Suprapubic skin (tissue), 4 donors: ENCODE measurements at regions not wholly inside any gene's neighbourhood (a gene's known extent, or its start where the extent isn't known, plus 50 kb on each side); places are given as distances from the start of the nearest gene placed in this dataset.

Source experiments
- DNase-seq, 2 donors: peaks; one replicate each; pipeline ENCODE4 v3.0.0-alpha.2; 2019; ENCODE audit warnings: low spot score in 2 of 2
- H3K27ac ChIP-seq: fragments of 200-600 bp; sonication (generic); one replicate; pipeline ENCODE4 v1.5.1; 2019
- H3K27me3 ChIP-seq: fragments of 200-600 bp; sonication (generic); one replicate; pipeline ENCODE4 v1.5.1; 2019
- H3K36me3 ChIP-seq: fragments of 200-600 bp; sonication (generic); one replicate; pipeline ENCODE4 v1.5.1; 2019
- H3K4me1 ChIP-seq: fragments of 200-600 bp; sonication (generic); one replicate; pipeline ENCODE4 v1.5.1; 2019
- H3K4me3 ChIP-seq: fragments of 200-600 bp; sonication (generic); one replicate; pipeline ENCODE4 v1.5.1; 2019; ENCODE audit warnings: mild to moderate bottlenecking
- H3K9me3 ChIP-seq: fragments of 200-600 bp; sonication (generic); one replicate; pipeline ENCODE4 v1.5.1; 2019
- EP300 ChIP-seq: sonication (generic); formaldehyde crosslinking; IDR thresholded peaks from one replicate; pipeline ENCODE4 v1.6.1; 2017; ENCODE audit warnings: antibody characterized with exemption
- POLR2A ChIP-seq, 2 donors: fragments of 450-650 bp; IDR thresholded peaks; one replicate each; pipeline ENCODE4 v1.6.1; 2017; ENCODE audit warnings: antibody characterized with exemption in 2 of 2, mild to moderate bottlenecking in 2 of 2, moderate library complexity in 2 of 2
- POLR2AphosphoS5 ChIP-seq, 3 donors: sonication (generic); formaldehyde crosslinking; IDR thresholded peaks; one replicate each; pipeline ENCODE4 v1.6.1; 2017; ENCODE audit warnings: antibody characterized with exemption in 3 of 3
- WGBS: methylation state at CpG from one replicate; pipeline ENCODE4 v1.1.5; 2018; 5-methylcytosine and 5-hydroxymethylcytosine counted together
- TF ChIP-seq, protein P1 (sequence below), 2 donors: fragments of 200-600 bp in 1 of 2; fragments of 450-650 bp in 1 of 2; sonication (generic) in 1 of 2; IDR thresholded peaks; one replicate each; pipeline ENCODE4 v1.5.1; 2016 to 2019; ENCODE audit warnings: antibody characterized with exemption in 2 of 2, mild to moderate bottlenecking in 1 of 2, moderate library complexity in 1 of 2

DNA sequence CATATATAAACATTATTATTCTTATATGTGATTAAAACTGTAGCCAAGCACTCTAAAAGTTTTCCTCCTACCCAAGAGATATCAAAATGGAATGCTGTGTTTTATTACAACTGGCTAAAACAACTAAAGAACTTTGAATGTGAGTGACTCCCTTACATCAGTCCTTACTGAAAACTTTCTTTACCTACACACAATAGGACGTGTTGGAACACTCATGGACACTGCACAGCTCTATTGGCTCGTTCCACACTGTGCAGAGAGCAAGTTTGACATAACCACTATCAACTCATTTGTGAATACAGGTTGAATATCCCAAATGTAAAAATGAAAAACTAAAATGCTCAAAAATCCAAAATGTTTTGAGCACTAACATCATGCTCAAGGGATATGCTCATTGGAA lies 650.6 kb downstream of the SLC4A3 start:
- no peak overlapping the region for H3K27ac ChIP-seq
- H3K4me1 ChIP-seq = peaks cover 12% of the 10 kb centered on the region
- H3K9me3 ChIP-seq = no peaks in the 10 kb centered on the region
- WGBS = 45% methylated on average over 2 of the region's 2 CpGs
- H3K27me3 ChIP-seq = no peaks in the 10 kb centered on the region
- TF ChIP-seq, protein P1, sequence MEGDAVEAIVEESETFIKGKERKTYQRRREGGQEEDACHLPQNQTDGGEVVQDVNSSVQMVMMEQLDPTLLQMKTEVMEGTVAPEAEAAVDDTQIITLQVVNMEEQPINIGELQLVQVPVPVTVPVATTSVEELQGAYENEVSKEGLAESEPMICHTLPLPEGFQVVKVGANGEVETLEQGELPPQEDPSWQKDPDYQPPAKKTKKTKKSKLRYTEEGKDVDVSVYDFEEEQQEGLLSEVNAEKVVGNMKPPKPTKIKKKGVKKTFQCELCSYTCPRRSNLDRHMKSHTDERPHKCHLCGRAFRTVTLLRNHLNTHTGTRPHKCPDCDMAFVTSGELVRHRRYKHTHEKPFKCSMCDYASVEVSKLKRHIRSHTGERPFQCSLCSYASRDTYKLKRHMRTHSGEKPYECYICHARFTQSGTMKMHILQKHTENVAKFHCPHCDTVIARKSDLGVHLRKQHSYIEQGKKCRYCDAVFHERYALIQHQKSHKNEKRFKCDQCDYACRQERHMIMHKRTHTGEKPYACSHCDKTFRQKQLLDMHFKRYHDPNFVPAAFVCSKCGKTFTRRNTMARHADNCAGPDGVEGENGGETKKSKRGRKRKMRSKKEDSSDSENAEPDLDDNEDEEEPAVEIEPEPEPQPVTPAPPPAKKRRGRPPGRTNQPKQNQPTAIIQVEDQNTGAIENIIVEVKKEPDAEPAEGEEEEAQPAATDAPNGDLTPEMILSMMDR (IDR thresholded peaks at IDR 0.05) = no peak
- TF ChIP-seq POLR2AphosphoS5 (IDR thresholded peaks at IDR 0.05) (no peak), EP300 (no peak), POLR2A (IDR thresholded peaks at IDR 0.05) (no peak)
- no peak overlapping the region for H3K4me3 ChIP-seq
- DNase-seq = no peak
- H3K36me3 ChIP-seq = no peaks in the 10 kb centered on the region

DNA sequence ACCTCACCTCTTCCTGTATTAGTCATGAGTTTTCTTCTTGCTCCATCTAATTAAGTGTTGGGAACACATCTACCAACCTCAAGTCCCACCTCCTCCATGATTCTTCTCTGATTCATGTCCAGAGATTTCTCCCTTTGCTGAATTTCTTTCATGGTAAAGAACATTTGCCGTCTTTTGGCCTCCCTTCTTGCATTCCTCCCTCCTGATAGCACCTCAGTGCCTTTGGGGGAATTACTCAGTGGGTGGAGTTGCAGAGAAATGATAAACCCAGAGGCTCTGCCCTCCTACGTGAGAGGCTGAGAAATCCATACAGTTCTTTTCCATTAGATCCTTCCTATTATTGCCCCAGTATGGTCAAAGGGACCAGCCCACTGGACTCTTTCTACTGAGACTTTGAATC lies 651.9 kb downstream of the SLC4A3 start:
- DNase-seq = no peak
- no peak overlapping the region for H3K27ac ChIP-seq
- peaks cover 12% of the 10 kb centered on the region for H3K4me1 ChIP-seq
- H3K9me3 ChIP-seq = no peaks in the 10 kb centered on the region
- H3K36me3 ChIP-seq = no peaks in the 10 kb centered on the region
- TF ChIP-seq POLR2AphosphoS5 (IDR thresholded peaks at IDR 0.05) (no peak), EP300 (no peak), POLR2A (IDR thresholded peaks at IDR 0.05) (no peak)
- H3K4me3 ChIP-seq = no peak overlapping the region
- H3K27me3 ChIP-seq = no peaks in the 10 kb centered on the region
- WGBS = 63% methylated on average over 2 of the region's 2 CpGs

DNA sequence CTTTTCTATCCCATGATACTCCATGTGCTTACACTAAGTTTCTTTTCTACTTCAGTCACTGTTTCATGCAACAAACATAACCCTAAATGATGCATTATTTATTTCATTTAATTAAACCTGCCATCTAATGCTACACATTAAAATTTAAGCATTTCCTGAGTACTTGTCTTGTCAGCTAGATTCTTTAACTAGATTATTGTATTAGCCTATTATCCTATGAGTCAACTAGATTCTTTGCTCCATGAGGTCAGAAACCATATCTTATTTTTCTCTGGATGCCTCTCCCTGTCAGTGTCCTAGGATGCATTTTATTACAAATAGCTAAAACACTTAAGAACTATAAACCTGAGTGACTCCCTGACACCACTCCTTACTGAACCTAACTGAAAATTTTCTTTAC lies 652.4 kb downstream of the SLC4A3 start:
- H3K27me3 ChIP-seq = no peaks in the 10 kb centered on the region
- H3K9me3 ChIP-seq = no peaks in the 10 kb centered on the region

DNA sequence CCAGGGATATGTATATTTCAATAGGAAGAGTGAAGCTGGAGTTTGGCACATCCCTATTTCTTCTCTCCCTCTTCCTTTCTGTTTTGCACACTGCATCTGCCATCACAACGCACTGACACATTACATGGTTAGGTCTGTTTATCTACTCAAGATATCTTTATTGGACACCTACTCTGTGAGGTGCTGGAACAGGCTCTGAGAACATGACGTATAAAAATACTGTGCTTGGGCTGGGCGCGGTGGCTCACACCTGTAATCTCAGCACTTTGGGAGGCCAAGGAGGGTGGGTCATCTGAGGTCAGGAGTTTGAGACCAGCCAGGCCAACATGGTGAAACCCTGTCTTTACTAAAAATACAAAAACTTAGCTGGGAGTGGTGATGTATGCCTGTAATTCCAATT lies 653.3 kb downstream of the SLC4A3 start:
- no peak overlapping the region for H3K27ac ChIP-seq
- TF ChIP-seq POLR2A (IDR thresholded peaks at IDR 0.05) (no peak), POLR2AphosphoS5 (IDR thresholded peaks at IDR 0.05) (no peak), EP300 (no peak)
- TF ChIP-seq, protein P1 (IDR thresholded peaks at IDR 0.05) = no peak
- H3K27me3 ChIP-seq = no peaks in the 10 kb centered on the region
- WGBS = 64% methylated on average over 4 of the region's 4 CpGs
- no peak overlapping the region for H3K4me3 ChIP-seq
- DNase-seq = no peak
- no peaks in the 10 kb centered on the region for H3K36me3 ChIP-seq
- no peaks in the 10 kb centered on the region for H3K9me3 ChIP-seq
- H3K4me1 ChIP-seq = peaks cover 12% of the 10 kb centered on the region

More for the DNA sequence above, 652.4 kb downstream of the SLC4A3 start:
- Histone ChIP-seq H3K27ac (no peak overlapping the region), H3K4me1 (peaks cover 12% of the 10 kb centered on the region), H3K4me3 (no peak overlapping the region), H3K36me3 (no peaks in the 10 kb centered on the region)
- DNase-seq = no peak
- TF ChIP-seq POLR2AphosphoS5 (IDR thresholded peaks at IDR 0.05) = no peak
- TF ChIP-seq, protein P1 (IDR thresholded peaks at IDR 0.05) = no peak
- TF ChIP-seq EP300 = no peak
- no peak for TF ChIP-seq POLR2A (IDR thresholded peaks at IDR 0.05)

DNA sequence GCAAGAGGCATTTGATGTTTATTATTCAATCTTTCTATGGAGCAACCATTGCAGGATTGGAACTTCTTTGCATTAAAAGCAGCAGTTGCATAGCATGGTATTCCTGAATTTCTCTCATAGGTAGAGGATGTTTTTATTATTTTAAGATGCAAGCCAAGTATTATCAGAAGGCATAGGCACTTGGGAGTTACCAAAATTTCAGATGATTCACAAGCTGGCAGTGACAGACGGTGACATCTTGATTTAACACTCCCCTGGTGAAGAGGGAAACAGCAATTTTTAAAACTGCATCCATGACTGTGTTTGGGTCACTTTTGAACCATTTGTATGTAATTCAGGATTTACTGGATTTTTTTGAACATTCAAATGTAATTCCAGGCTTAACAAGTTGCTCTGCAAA lies 654.3 kb downstream of the SLC4A3 start:
- Histone ChIP-seq H3K27me3 (no peaks in the 10 kb centered on the region), H3K4me1 (peaks cover 9% of the 10 kb centered on the region), H3K4me3 (no peak overlapping the region), H3K9me3 (no peaks in the 10 kb centered on the region), H3K36me3 (no peaks in the 10 kb centered on the region), H3K27ac (no peak overlapping the region)
- no peak for DNase-seq
- WGBS = 32% methylated on average over 1 of the region's 1 CpG
- TF ChIP-seq, protein P1 (IDR thresholded peaks at IDR 0.05) = no peak
- TF ChIP-seq EP300 = no peak
- no peak for TF ChIP-seq POLR2AphosphoS5 (IDR thresholded peaks at IDR 0.05)
- no peak for TF ChIP-seq POLR2A (IDR thresholded peaks at IDR 0.05)

DNA sequence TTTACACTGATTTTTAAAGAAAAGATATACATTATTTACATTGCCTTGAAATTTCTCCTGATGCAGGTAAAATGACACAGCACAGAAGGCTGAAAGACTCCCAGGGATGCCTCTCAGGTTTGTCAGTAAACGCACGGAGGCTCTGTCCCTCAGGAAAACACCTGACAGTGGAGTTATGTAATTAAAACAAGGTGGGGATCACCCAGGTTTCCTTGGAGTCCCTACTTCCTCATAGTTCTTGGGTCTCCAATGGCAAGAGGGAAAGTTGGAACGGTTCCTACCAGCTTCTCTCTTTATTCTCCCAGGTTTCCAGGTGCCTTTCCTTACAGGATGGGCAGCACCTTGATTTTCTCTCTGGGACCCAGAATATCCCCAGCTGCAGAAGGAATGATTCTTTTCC lies 654.8 kb downstream of the SLC4A3 start:
- TF ChIP-seq EP300 (no peak), POLR2A (IDR thresholded peaks at IDR 0.05) (no peak), POLR2AphosphoS5 (IDR thresholded peaks at IDR 0.05) (no peak)
- TF ChIP-seq, protein P1 (IDR thresholded peaks at IDR 0.05) = no peak
- DNase-seq = no peak
- H3K4me1 ChIP-seq = peaks cover 5% of the 10 kb centered on the region
- H3K36me3 ChIP-seq = no peaks in the 10 kb centered on the region
- no peak overlapping the region for H3K27ac ChIP-seq
- no peak overlapping the region for H3K4me3 ChIP-seq
- 55% methylated on average over 3 of the region's 3 CpGs for WGBS
- no peaks in the 10 kb centered on the region for H3K9me3 ChIP-seq
- H3K27me3 ChIP-seq = no peaks in the 10 kb centered on the region
